ENCODE measurements at regions not wholly inside any gene's neighbourhood (a gene's known extent, or its start where the extent isn't known, plus 50 kb on each side); places are given as distances from the start of the nearest gene placed in this dataset.

- Histone ChIP-seq H3K27ac (ENCODE audit: low read depth, low read length) (no peak overlapping the region), H3K4me1 (ENCODE audit: control insufficient read depth, low read length) (no peaks in the 10 kb centered on the region), H3K4me2 (ENCODE audit: low read length) (no peak overlapping the region), H4K20me1 (ENCODE audit: control insufficient read depth, insufficient read depth, low read depth, low read length) (no peaks in the 10 kb centered on the region), H3F3A (ENCODE audit: control insufficient read depth, insufficient read depth) (no peaks in the 10 kb centered on the region), H3K9me3 (ENCODE audit: control insufficient read depth, insufficient read depth, low read length) (no peaks in the 10 kb centered on the region), H3K27me3 (ENCODE audit: control insufficient read depth, low read length) (peaks cover 8% of the 10 kb centered on the region; the same call in 1 of the 2 replicates), H3K79me2 (ENCODE audit: control insufficient read depth, low read length) (no peaks in the 10 kb centered on the region), H3K36me3 (ENCODE audit: control insufficient read depth, low read length) (no peaks in the 10 kb centered on the region), H3K9me2 (replicated peaks; ENCODE audit: control insufficient read depth, low read length) (no peaks in the 10 kb centered on the region), H3K4me3 (ENCODE audit: low read length) (no peak overlapping the region)
- TF ChIP-seq EZH2phosphoT487 (IDR thresholded peaks at IDR 0.05; ENCODE audit: borderline replicate concordance, low read length) (no peak), CTCF (IDR thresholded peaks at IDR 0.05; ENCODE audit: low read depth, low read length, poor library complexity, severe bottlenecking) (no peak)
Observed at GRCh38 chr9:99341686-99342085, 119.6 kb downstream of the SEC61B start.

GRCh38 chr9:99345451-99345850 lies 123.4 kb downstream of the SEC61B start:
- Histone ChIP-seq H3K9me3 (ENCODE audit: control insufficient read depth, insufficient read depth, low read length) (no peaks in the 10 kb centered on the region), H3F3A (ENCODE audit: control insufficient read depth, insufficient read depth) (no peaks in the 10 kb centered on the region), H3K4me3 (ENCODE audit: low read length) (no peak overlapping the region), H3K36me3 (ENCODE audit: control insufficient read depth, low read length) (no peaks in the 10 kb centered on the region), H3K79me2 (ENCODE audit: control insufficient read depth, low read length) (no peaks in the 10 kb centered on the region), H3K9me2 (replicated peaks; ENCODE audit: control insufficient read depth, low read length) (no peaks in the 10 kb centered on the region), H3K4me1 (ENCODE audit: control insufficient read depth, low read length) (no peaks in the 10 kb centered on the region), H4K20me1 (ENCODE audit: control insufficient read depth, insufficient read depth, low read depth, low read length) (no peaks in the 10 kb centered on the region), H3K4me2 (ENCODE audit: low read length) (no peak overlapping the region), H3K27ac (ENCODE audit: low read depth, low read length) (no peak overlapping the region), H3K27me3 (ENCODE audit: control insufficient read depth, low read length) (0 out of 2 replicates have a peak, but pooled peaks cover 6% of the 10 kb centered on the region)
- TF ChIP-seq EZH2phosphoT487 (IDR thresholded peaks at IDR 0.05; ENCODE audit: borderline replicate concordance, low read length) (no peak), CTCF (IDR thresholded peaks at IDR 0.05; ENCODE audit: low read depth, low read length, poor library complexity, severe bottlenecking) (no peak)

- Histone ChIP-seq H3K4me2 (ENCODE audit: low read length) (no peak overlapping the region), H3F3A (ENCODE audit: control insufficient read depth, insufficient read depth) (no peaks in the 10 kb centered on the region), H3K79me2 (ENCODE audit: control insufficient read depth, low read length) (no peaks in the 10 kb centered on the region), H3K9me3 (ENCODE audit: control insufficient read depth, insufficient read depth, low read length) (no peaks in the 10 kb centered on the region), H3K9me2 (replicated peaks; ENCODE audit: control insufficient read depth, low read length) (no peaks in the 10 kb centered on the region), H3K4me1 (ENCODE audit: control insufficient read depth, low read length) (no peaks in the 10 kb centered on the region), H3K4me3 (ENCODE audit: low read length) (no peak overlapping the region), H3K36me3 (ENCODE audit: control insufficient read depth, low read length) (no peaks in the 10 kb centered on the region), H4K20me1 (ENCODE audit: control insufficient read depth, insufficient read depth, low read depth, low read length) (no peaks in the 10 kb centered on the region), H3K27ac (ENCODE audit: low read depth, low read length) (no peak overlapping the region), H3K27me3 (ENCODE audit: control insufficient read depth, low read length) (0 out of 2 replicates have a peak, but pooled peaks cover 6% of the 10 kb centered on the region)
- no peak for TF ChIP-seq CTCF (IDR thresholded peaks at IDR 0.05; ENCODE audit: low read depth, low read length, poor library complexity, severe bottlenecking)
- no peak for TF ChIP-seq EZH2phosphoT487 (IDR thresholded peaks at IDR 0.05; ENCODE audit: borderline replicate concordance, low read length)
Observed at GRCh38 chr9:99345942-99346341, 123.9 kb downstream of the SEC61B start.

Data from DOHH2 (cell line).